ENCODE measurements at regions not wholly inside any gene's neighbourhood (a gene's known extent, or its start where the extent isn't known, plus 50 kb on each side); places are given as distances from the start of the nearest gene placed in this dataset.

DNA sequence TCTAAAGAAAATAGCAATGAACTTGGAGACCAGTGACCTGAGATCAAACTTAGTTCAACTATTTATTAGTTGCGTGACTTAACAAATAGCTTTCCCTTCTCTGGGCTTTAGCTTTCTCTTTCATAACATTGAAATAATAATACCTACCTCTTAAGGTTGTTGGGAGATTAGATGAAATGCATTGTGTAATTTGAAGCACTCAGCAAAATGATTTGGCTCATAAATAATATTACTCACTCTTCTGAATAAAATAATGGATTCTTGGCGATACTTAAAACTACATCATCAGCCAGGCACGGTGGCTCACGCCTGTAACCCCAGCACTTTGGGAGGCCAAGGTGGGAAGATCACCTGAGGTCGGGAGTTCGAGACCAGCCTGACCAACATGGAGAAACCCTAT is 556.2 kb upstream of the JARID2 start:
- Histone ChIP-seq H3K9me3 (no peaks in the 10 kb centered on the region), H3K27me3 (no peaks in the 10 kb centered on the region), H3K36me3 (no peaks in the 10 kb centered on the region), H3K4me3 (no peak overlapping the region)
- no peak for DNase-seq

GRCh38 chr6:14690120-14691056 is 555.5 kb upstream of the JARID2 start:
- H3K9me3 ChIP-seq, result no peaks in the 10 kb centered on the region

DNA sequence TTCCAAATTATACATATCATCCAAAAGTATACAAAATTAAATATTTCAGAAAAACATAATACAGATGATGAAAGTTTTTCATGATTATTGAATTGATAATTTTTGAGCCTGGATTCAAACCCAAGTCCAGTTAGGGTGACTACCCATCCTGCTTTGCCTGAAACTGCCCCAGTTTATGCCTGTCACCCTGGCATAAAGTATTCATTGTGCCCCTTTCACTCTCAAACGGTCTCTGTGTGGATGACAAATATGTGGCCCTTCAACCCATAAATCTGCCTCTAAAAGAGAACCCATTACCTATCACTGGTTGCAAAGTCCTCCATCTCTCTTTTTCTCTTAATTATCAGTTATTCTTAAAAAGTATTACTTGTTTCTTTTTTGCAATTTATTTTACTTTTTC is 553.7 kb upstream of the JARID2 start:
- Histone ChIP-seq H3K9me3 (no peaks in the 10 kb centered on the region), H3K27me3 (no peaks in the 10 kb centered on the region), H3K36me3 (no peaks in the 10 kb centered on the region), H3K4me3 (no peak overlapping the region)
- DNase-seq, result no peak

More at GRCh38 chr6:14690120-14691056, 555.5 kb upstream of the JARID2 start:
- no peaks in the 10 kb centered on the region for H3K27me3 ChIP-seq
- no peaks in the 10 kb centered on the region for H3K36me3 ChIP-seq
- DNase-seq, result no peak
- H3K4me3 ChIP-seq, result no peak overlapping the region

GRCh38 chr6:14693301-14694192 is 552.3 kb upstream of the JARID2 start:
- H3K4me3 ChIP-seq, result no peak overlapping the region
- no peak for DNase-seq
- no peaks in the 10 kb centered on the region for H3K27me3 ChIP-seq

DNA sequence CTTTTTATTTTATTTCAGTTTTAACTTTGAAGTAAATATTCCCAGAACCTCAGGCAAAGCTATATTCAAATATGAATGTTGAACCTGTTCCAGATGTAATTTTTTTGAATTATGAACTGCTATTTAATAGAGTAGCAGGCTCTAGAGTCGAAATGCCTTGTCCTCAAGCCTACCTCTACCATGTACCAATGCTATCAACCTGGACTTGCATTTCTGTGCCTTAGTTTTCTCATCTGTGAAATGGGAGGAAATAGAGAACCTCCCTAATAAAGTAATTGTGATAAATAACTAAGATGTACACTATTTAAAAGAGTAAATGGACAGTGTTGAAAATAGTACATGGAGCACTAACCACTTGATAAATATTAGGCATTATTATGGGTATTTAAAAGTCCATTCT is 551.6 kb upstream of the JARID2 start:
- H3K4me3 ChIP-seq, result no peak overlapping the region
- H3K36me3 ChIP-seq, result no peaks in the 10 kb centered on the region
- H3K9me3 ChIP-seq, result no peaks in the 10 kb centered on the region
- no peaks in the 10 kb centered on the region for H3K27me3 ChIP-seq
- no peak for DNase-seq

More at GRCh38 chr6:14693301-14694192, 552.3 kb upstream of the JARID2 start:
- Histone ChIP-seq H3K9me3 (no peaks in the 10 kb centered on the region), H3K36me3 (no peaks in the 10 kb centered on the region)

GRCh38 chr6:14695579-14695978 is 550.3 kb upstream of the JARID2 start:
- DNase-seq, result no peak
- Histone ChIP-seq H3K27me3 (no peaks in the 10 kb centered on the region), H3K4me3 (no peak overlapping the region), H3K36me3 (no peaks in the 10 kb centered on the region), H3K9me3 (no peaks in the 10 kb centered on the region; the same call in none of the 2 replicates)

- H3K27me3 ChIP-seq, result no peaks in the 10 kb centered on the region
- no peaks in the 10 kb centered on the region; the same call in none of the 2 replicates for H3K9me3 ChIP-seq
- DNase-seq, result no peak
- no peak overlapping the region for H3K4me3 ChIP-seq
- no peaks in the 10 kb centered on the region for H3K36me3 ChIP-seq
Observed at GRCh38 chr6:14696367-14696766, 549.5 kb upstream of the JARID2 start.

GRCh38 chr6:14697427-14697826 is 548.4 kb upstream of the JARID2 start:
- Histone ChIP-seq H3K27me3 (no peaks in the 10 kb centered on the region), H3K9me3 (no peaks in the 10 kb centered on the region; the same call in none of the 2 replicates), H3K36me3 (no peaks in the 10 kb centered on the region), H3K4me3 (no peak overlapping the region)
- no peak for DNase-seq

- Histone ChIP-seq H3K9me3 (no peaks in the 10 kb centered on the region; the same call in none of the 2 replicates), H3K36me3 (no peaks in the 10 kb centered on the region), H3K4me3 (no peak overlapping the region), H3K27me3 (no peaks in the 10 kb centered on the region)
- no peak for DNase-seq
Observed at GRCh38 chr6:14699803-14700601, 545.9 kb upstream of the JARID2 start.

GRCh38 chr6:14701946-14702345 is 543.9 kb upstream of the JARID2 start:
- H3K36me3 ChIP-seq, result no peaks in the 10 kb centered on the region
- H3K27me3 ChIP-seq, result no peaks in the 10 kb centered on the region
- no peaks in the 10 kb centered on the region; the same call in none of the 2 replicates for H3K9me3 ChIP-seq
- no peak overlapping the region for H3K4me3 ChIP-seq
- DNase-seq, result no peak

GRCh38 chr6:14702678-14703077 is 543.2 kb upstream of the JARID2 start:
- no peak for DNase-seq
- H3K36me3 ChIP-seq, result no peaks in the 10 kb centered on the region
- H3K4me3 ChIP-seq, result no peak overlapping the region
- no peaks in the 10 kb centered on the region; the same call in none of the 2 replicates for H3K9me3 ChIP-seq
- no peaks in the 10 kb centered on the region for H3K27me3 ChIP-seq

GRCh38 chr6:14703586-14703985 is 542.3 kb upstream of the JARID2 start:
- DNase-seq, result peak; percentile 90
- H3K4me3 ChIP-seq, result no peak overlapping the region
- H3K9me3 ChIP-seq, result no peaks in the 10 kb centered on the region; the same call in none of the 2 replicates
- H3K36me3 ChIP-seq, result no peaks in the 10 kb centered on the region
- no peaks in the 10 kb centered on the region for H3K27me3 ChIP-seq

DNA sequence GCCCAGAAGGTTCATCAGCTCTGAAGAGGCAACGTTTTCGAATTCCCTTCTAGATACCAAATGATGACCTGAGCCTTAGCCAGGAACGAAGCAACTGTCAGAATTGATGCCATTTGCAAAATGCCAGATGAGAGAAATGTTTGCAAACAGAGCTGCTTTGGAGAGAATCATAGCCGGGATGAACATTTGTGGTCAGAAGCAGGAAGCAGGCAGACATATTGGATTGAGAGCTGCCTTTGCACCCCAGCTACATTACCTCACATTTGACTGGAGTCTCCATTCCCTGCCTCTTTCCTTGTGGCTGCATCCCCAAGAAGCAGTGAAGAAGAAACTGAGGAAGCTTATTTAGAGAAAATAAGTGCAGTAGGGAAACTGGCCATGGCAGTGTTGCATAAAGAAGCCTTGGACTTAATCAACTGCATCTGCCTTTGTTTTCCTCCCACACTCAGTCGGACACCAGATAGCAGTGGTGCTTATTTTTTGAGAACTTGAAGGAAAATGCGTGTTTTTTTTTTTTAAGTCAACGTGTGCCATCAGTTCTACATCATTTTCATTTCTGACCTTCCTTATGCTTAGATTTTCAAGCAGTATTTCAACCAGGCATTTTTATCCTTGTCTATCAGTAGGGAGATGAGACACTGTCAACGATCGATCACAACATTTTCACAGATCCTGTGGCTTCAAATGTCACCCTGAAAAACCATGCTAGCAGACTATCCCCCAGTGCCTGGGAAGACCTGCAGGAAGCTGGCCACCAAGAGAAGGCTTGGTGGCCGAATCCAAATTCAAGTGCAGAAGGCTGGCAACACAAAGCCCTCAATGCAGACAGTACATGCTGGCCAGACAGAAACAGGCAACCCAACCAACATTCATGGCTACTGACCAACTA is 541.2 kb upstream of the JARID2 start:
- DNase-seq, result no peak
- H3K9me3 ChIP-seq, result no peaks in the 10 kb centered on the region; the same call in 1 of the 2 replicates

DNA sequence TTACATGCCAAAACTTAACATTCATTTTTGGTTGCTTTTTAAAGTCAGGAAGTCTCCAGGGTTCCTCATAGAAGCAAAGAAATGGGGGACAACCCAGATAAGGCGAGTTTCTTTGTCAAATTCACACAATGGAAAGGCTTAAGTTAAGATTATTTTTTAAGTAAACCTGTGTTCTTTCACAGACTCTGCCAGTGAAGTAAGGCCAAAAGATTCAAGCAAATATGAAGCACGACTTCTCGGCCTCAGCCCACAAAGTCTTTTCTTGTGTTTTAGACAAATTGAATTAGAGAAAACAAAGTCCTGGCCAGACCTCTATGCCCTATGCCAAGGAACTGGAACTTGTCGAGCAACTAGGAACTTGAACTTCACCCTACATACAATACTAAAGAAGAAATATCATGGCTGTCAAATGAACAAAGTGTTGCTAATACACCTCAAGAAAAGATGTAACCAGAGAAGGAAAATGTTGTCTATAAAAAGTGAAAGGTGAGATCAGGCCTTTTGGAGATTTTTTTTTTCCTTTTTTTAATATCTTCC is 540.0 kb upstream of the JARID2 start:
- DNase-seq, result no peak
- Histone ChIP-seq H3K4me3 (no peak overlapping the region), H3K27me3 (no peaks in the 10 kb centered on the region), H3K9me3 (no peaks in the 10 kb centered on the region), H3K36me3 (no peaks in the 10 kb centered on the region)

More for the DNA sequence above, 541.2 kb upstream of the JARID2 start:
- Histone ChIP-seq H3K36me3 (no peaks in the 10 kb centered on the region), H3K27me3 (no peaks in the 10 kb centered on the region), H3K4me3 (no peak overlapping the region)

DNA sequence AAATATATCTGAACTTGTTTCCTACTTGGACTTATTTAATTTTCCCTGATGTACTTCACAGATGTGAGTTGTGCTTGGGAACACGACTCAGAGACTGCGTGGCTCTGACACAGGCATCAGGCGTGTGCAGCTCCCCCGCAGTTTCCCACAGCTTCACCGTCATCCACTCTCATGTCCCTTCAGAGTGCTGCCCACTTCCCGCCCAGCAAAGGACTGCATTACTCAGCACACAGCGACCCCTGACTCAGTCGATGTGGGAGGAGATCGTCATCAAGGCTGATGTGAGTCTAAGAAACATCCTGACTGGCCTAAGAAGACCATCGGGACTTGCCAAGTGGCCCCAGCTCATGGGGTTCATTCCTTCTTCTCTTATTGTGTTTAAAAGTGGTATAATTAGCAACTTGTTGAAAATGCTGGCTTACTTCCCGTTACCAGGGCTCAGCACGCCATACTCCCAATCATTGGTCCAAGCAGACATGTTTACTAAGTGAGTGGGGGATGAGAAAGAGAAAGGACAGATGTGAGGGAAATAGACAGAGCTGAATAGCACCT is 539.4 kb upstream of the JARID2 start:
- Histone ChIP-seq H3K27me3 (no peaks in the 10 kb centered on the region), H3K9me3 (no peaks in the 10 kb centered on the region), H3K4me3 (no peak overlapping the region), H3K36me3 (no peaks in the 10 kb centered on the region)
- peak; percentile 98 for DNase-seq
